Retinal pigment epithelial cell (primary cell): ENCODE measurements at regions not wholly inside any gene's neighbourhood (a gene's known extent, or its start where the extent isn't known, plus 50 kb on each side); places are given as distances from the start of the nearest gene placed in this dataset.

Source experiments
- DNase-seq: peaks from one replicate; pipeline ENCODE4 v3.0.0-alpha.2; 2010; ENCODE audit warnings: low read depth
- H3K4me3 ChIP-seq: 2 replicates; pipeline ENCODE4 v1.5.1; 2011; ENCODE audit warnings: mild to moderate bottlenecking, low read length, control low read depth, moderate library complexity
- TF ChIP-seq, protein P1 (sequence below): conservative IDR thresholded peaks from 2 replicates; pipeline ENCODE4 v1.5.1; 2011; ENCODE audit warnings: low read depth, low read length, control low read depth, inconsistent platforms

DNA sequence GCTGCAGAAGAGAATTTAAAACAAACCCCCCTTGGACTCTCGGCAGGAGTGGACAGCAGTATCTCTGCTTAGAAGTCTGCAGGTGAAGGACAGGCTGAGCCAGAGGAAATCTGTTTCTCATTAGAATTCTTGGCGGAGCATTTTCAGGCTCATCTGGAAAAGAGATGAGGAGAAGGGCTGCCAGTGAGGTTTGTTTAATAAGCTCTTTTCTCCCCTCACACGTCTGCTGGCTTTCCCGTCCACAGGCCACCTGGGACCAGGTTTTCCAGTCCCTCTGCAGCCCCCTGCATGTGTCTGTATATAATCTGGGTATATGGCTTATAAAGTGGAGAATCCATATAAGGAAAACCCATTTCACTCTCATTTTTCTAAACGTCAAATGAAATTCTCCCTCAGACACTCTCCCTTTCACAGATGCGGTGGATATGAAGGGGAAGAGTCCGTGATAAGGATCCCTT lies 155.4 kb upstream of the TPM1 start:
- H3K4me3 ChIP-seq: no peak overlapping the region
- TF ChIP-seq, protein P1, sequence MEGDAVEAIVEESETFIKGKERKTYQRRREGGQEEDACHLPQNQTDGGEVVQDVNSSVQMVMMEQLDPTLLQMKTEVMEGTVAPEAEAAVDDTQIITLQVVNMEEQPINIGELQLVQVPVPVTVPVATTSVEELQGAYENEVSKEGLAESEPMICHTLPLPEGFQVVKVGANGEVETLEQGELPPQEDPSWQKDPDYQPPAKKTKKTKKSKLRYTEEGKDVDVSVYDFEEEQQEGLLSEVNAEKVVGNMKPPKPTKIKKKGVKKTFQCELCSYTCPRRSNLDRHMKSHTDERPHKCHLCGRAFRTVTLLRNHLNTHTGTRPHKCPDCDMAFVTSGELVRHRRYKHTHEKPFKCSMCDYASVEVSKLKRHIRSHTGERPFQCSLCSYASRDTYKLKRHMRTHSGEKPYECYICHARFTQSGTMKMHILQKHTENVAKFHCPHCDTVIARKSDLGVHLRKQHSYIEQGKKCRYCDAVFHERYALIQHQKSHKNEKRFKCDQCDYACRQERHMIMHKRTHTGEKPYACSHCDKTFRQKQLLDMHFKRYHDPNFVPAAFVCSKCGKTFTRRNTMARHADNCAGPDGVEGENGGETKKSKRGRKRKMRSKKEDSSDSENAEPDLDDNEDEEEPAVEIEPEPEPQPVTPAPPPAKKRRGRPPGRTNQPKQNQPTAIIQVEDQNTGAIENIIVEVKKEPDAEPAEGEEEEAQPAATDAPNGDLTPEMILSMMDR: no peak
- DNase-seq: no peak

DNA sequence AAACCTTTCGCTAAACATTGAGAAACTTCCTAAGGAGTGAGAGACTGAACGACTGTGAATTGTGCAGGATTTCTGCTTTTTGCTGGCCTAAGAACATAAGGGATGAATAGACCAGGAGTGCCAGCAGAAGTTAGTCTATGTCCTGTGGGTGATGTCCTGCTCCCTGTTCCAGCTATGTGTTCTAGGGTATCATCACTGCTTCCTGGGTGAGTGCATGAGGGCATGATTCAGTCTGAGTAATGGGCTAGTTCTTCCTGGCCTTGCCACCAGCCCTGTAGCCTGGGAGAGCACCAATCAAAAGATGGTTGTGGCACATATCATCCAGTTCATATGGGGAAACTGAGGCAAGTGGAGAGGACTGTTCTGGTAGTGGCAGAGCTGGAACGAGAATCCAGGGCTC lies 153.9 kb upstream of the TPM1 start:
- H3K4me3 ChIP-seq: no peak overlapping the region

GRCh38 chr15:62889141-62889661 lies 153.3 kb upstream of the TPM1 start:
- no peak overlapping the region for H3K4me3 ChIP-seq
- TF ChIP-seq, protein P1: no peak
- DNase-seq: no peak

More for the DNA sequence above, 153.9 kb upstream of the TPM1 start:
- DNase-seq: no peak
- TF ChIP-seq, protein P1: no peak

DNA sequence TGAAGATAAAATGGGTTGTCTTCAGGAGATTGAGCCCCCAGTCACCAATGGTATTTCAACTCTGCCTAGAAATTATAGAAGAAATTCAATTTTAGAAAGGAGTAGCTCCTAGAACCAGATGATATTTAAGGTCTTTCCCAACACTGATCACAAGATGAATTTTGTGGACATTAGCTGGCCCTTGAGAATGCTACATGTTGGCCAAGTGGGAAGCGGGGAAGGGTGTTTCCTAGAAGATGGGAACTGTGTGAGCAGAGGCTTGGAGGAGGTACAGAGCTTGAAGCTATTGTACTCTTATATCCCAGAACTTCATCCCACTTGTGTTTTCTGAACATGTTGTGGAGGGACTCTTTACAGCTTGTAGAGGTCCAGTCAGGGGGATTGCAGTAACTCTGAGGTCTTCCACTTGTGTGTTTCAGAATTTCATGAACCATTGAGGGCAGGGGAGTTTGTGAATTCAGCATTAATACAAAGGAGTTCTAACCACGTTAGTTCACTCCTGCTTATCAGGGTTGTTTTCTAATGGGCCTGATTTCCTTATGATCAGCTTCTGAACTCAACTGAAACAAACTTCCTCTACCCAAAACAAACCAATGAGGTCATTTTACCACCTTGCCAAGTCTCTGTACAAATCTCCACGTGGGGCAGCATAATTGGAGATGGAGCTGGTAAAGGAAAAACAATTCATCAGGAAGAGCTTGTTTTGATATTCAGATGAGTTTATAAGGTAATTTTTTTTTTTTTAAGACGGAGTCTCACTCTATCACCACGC lies 152.6 kb upstream of the TPM1 start:
- H3K4me3 ChIP-seq: no peak overlapping the region
- TF ChIP-seq, protein P1: peak; percentile 25
- DNase-seq: no peak

DNA sequence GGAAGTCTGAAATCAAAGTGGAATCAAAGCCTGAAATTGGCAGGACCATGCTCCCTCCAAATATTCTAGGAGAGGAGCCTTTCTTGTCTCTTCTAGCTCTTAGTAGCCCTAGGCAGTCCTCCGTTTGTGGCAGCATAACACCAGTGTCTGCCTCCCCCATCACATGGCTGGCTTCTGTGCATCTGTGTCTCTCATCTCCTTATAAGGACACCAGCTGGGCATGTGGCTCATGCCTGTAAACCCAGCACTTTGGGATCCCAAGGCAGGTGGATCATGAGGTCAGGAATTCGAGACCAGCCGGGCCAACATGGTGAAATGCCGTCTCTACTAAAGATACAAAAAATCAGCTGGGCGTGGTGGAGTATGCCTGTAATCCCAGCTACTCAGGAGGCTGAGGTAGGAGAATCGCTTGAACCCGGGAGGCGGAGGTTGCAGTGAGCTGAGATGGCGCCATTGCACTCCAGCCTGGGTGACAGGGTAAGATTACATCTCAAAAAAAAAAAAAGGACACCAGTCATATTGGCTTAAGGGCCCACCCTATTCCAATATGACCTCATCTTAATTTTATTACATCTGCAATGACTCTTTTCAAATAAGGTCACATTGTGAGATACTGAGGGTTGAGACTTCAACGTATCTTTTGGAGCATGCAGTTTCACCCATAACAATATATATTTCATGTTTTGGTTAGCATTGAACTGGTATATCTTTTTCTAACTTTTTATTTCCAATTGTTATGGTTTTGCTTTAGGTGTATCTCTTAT lies 148.0 kb upstream of the TPM1 start:
- TF ChIP-seq, protein P1: no peak
- no peak for DNase-seq
- H3K4me3 ChIP-seq: no peak overlapping the region

GRCh38 chr15:62895139-62895866 lies 147.2 kb upstream of the TPM1 start:
- no peak overlapping the region for H3K4me3 ChIP-seq
- no peak for DNase-seq

More at GRCh38 chr15:62895139-62895866, 147.2 kb upstream of the TPM1 start:
- TF ChIP-seq, protein P1: no peak
